ENCODE measurements at regions not wholly inside any gene's neighbourhood (a gene's known extent, or its start where the extent isn't known, plus 50 kb on each side); places are given as distances from the start of the nearest gene placed in this dataset.

DNA sequence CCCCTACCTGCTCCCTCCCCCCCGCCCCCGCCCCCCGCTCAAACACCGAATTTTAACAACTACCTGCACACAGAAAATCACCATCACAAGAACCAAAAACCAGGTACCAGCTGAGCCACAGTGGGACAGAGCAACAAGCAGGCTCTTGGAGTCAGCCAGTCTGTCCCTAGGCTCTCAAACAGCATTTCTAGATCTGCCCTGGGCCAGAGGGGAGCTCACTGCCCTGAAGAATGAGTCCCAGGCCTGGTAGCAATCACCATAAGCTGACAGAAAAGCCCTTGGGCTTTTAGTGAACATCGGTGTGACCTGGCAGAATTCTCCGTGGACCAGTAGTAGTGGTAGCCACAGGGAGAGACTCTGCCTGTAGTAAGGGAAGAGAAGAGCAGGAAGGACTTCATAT, 58.3 kb downstream of the C11orf87 start:
- TF ChIP-seq, protein P1, sequence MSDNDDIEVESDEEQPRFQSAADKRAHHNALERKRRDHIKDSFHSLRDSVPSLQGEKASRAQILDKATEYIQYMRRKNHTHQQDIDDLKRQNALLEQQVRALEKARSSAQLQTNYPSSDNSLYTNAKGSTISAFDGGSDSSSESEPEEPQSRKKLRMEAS (IDR thresholded peaks at IDR 0.05), result no peak
- no peak for TF ChIP-seq FOXM1 (IDR thresholded peaks at IDR 0.05; ENCODE audit: borderline replicate concordance, low read depth)
- no peak for TF ChIP-seq ZBTB7A (IDR thresholded peaks at IDR 0.05; ENCODE audit: low read depth)
- TF ChIP-seq, protein P2, sequence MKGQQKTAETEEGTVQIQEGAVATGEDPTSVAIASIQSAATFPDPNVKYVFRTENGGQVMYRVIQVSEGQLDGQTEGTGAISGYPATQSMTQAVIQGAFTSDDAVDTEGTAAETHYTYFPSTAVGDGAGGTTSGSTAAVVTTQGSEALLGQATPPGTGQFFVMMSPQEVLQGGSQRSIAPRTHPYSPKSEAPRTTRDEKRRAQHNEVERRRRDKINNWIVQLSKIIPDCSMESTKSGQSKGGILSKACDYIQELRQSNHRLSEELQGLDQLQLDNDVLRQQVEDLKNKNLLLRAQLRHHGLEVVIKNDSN (IDR thresholded peaks at IDR 0.05), result no peak
- no peak for TF ChIP-seq TAF1 (IDR thresholded peaks at IDR 0.05; ENCODE audit: low read depth)
- no peak for TF ChIP-seq CREB1 (IDR thresholded peaks at IDR 0.05; ENCODE audit: low read depth)
- TF ChIP-seq CEBPB (IDR thresholded peaks at IDR 0.05), result no peak
- TF ChIP-seq, protein P3, sequence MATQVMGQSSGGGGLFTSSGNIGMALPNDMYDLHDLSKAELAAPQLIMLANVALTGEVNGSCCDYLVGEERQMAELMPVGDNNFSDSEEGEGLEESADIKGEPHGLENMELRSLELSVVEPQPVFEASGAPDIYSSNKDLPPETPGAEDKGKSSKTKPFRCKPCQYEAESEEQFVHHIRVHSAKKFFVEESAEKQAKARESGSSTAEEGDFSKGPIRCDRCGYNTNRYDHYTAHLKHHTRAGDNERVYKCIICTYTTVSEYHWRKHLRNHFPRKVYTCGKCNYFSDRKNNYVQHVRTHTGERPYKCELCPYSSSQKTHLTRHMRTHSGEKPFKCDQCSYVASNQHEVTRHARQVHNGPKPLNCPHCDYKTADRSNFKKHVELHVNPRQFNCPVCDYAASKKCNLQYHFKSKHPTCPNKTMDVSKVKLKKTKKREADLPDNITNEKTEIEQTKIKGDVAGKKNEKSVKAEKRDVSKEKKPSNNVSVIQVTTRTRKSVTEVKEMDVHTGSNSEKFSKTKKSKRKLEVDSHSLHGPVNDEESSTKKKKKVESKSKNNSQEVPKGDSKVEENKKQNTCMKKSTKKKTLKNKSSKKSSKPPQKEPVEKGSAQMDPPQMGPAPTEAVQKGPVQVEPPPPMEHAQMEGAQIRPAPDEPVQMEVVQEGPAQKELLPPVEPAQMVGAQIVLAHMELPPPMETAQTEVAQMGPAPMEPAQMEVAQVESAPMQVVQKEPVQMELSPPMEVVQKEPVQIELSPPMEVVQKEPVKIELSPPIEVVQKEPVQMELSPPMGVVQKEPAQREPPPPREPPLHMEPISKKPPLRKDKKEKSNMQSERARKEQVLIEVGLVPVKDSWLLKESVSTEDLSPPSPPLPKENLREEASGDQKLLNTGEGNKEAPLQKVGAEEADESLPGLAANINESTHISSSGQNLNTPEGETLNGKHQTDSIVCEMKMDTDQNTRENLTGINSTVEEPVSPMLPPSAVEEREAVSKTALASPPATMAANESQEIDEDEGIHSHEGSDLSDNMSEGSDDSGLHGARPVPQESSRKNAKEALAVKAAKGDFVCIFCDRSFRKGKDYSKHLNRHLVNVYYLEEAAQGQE (IDR thresholded peaks at IDR 0.05; ENCODE audit: low read depth), result no peak
- TF ChIP-seq NFIC (IDR thresholded peaks at IDR 0.05), result no peak
- no peak for TF ChIP-seq RAD21 (IDR thresholded peaks at IDR 0.05; ENCODE audit: low read depth)
- TF ChIP-seq EGR1 (IDR thresholded peaks at IDR 0.05), result no peak

DNA sequence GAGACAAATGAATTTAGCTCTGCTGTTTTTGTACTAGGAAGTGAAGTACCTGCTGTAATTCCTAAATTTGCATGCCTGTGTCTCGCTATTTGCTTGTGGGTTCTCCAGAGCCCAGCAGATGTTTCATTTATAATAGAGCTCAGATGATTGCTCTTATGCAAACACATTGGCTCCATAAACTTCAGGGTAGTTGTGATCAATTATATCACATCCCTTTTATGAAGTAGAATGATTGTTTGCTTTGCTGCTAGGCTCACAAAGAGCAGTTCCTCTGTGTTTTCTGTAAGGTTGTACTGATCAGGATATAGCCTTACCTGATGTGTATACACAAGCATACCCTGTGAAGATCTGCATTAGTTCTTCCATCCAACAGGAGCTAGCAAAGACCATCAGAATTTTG, 64.1 kb downstream of the C11orf87 start:
- TF ChIP-seq ZBTB7A (IDR thresholded peaks at IDR 0.05; ENCODE audit: low read depth), result no peak
- no peak for TF ChIP-seq TCF12 (IDR thresholded peaks at IDR 0.05; ENCODE audit: low read depth)
- TF ChIP-seq EGR1 (IDR thresholded peaks at IDR 0.05), result no peak
- TF ChIP-seq NFIC (IDR thresholded peaks at IDR 0.05), result no peak
- TF ChIP-seq TEAD4 (IDR thresholded peaks at IDR 0.05), result no peak
- TF ChIP-seq YY1 (IDR thresholded peaks at IDR 0.05; ENCODE audit: low read depth), result no peak
- no peak for TF ChIP-seq EP300 (IDR thresholded peaks at IDR 0.05; ENCODE audit: borderline replicate concordance)
- no peak for TF ChIP-seq FOXM1 (IDR thresholded peaks at IDR 0.05; ENCODE audit: borderline replicate concordance, low read depth)
- TF ChIP-seq RAD21 (IDR thresholded peaks at IDR 0.05; ENCODE audit: low read depth), result no peak
- no peak for TF ChIP-seq TAF1 (IDR thresholded peaks at IDR 0.05; ENCODE audit: low read depth)
- TF ChIP-seq, protein P3 (IDR thresholded peaks at IDR 0.05; ENCODE audit: low read depth), result no peak
- TF ChIP-seq, protein P2 (IDR thresholded peaks at IDR 0.05), result no peak
- TF ChIP-seq CEBPB (IDR thresholded peaks at IDR 0.05), result no peak
- TF ChIP-seq, protein P1 (IDR thresholded peaks at IDR 0.05), result no peak
- TF ChIP-seq CREB1 (IDR thresholded peaks at IDR 0.05; ENCODE audit: low read depth), result no peak

DNA sequence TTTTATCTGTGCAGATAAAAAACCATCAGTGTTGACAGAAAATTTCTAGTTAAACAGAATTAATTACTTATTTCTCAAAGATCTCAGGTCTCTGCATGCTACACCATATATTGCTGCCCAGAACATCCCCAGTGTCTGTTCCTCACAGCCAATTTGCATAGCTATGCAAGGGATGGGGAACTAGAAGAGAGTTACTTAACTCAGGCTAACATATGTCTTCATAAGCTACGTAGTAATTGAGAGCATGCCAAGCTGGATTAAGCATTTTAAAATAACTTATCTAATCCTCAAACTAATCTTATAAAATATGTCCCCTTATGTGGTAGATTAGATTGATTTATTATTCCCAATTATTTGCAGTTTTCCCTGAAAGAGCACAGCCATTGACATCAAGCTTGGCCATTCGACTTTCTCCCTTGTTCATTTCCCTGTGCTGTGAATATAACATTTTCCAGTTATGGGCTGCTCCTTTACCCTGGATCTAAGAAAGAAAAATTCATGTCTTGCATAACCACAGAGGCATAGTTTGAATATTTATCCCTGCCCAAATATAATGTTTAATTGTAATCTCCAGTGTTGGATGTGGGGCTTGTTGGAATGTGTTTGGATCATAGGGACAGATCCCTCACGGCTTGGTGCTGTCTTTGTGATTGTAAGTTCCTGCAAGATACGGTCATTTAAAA, 69.1 kb downstream of the C11orf87 start:
- TF ChIP-seq NFIC (IDR thresholded peaks at IDR 0.05) (no peak), EP300 (IDR thresholded peaks at IDR 0.05; ENCODE audit: borderline replicate concordance) (no peak), TEAD4 (IDR thresholded peaks at IDR 0.05) (no peak), TCF12 (IDR thresholded peaks at IDR 0.05; ENCODE audit: low read depth) (no peak), ZBTB7A (IDR thresholded peaks at IDR 0.05; ENCODE audit: low read depth) (no peak), YY1 (IDR thresholded peaks at IDR 0.05; ENCODE audit: low read depth) (no peak), CREB1 (IDR thresholded peaks at IDR 0.05; ENCODE audit: low read depth) (no peak), RAD21 (IDR thresholded peaks at IDR 0.05; ENCODE audit: low read depth) (no peak), CEBPB (IDR thresholded peaks at IDR 0.05) (no peak)

DNA sequence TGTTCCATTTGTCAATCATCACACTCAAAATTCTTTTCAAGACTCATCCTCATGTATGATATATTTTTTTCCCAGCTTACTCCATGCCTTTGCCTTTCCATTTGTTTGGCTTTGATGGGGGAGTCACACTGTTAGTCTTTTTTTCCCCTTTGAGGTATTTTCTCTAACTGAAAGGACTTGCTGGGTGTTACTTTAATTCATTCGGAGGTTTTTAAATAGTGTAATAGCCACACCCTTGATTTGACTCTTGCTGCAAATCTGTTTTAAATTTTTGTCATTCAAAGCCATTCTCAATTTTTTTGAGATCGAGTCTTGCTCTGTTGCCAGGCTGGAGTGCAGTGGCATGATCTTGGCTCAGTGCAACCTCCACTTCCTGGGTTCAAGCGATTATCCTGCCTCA, 84.1 kb downstream of the C11orf87 start:
- TF ChIP-seq EP300 (IDR thresholded peaks at IDR 0.05; ENCODE audit: borderline replicate concordance) (no peak), TAF1 (IDR thresholded peaks at IDR 0.05; ENCODE audit: low read depth) (no peak), ZBTB7A (IDR thresholded peaks at IDR 0.05; ENCODE audit: low read depth) (no peak), RAD21 (IDR thresholded peaks at IDR 0.05; ENCODE audit: low read depth) (no peak), EGR1 (IDR thresholded peaks at IDR 0.05) (no peak), TEAD4 (IDR thresholded peaks at IDR 0.05) (no peak), CREB1 (IDR thresholded peaks at IDR 0.05; ENCODE audit: low read depth) (no peak), CEBPB (IDR thresholded peaks at IDR 0.05) (no peak), NFIC (IDR thresholded peaks at IDR 0.05) (no peak), YY1 (IDR thresholded peaks at IDR 0.05; ENCODE audit: low read depth) (no peak), TCF12 (IDR thresholded peaks at IDR 0.05; ENCODE audit: low read depth) (no peak), FOXM1 (IDR thresholded peaks at IDR 0.05; ENCODE audit: borderline replicate concordance, low read depth) (no peak)
- TF ChIP-seq, protein P3 (IDR thresholded peaks at IDR 0.05; ENCODE audit: low read depth), result no peak
- TF ChIP-seq, protein P2 (IDR thresholded peaks at IDR 0.05), result no peak
- TF ChIP-seq, protein P1 (IDR thresholded peaks at IDR 0.05), result no peak

Measured in Ishikawa (cell line).